GM18861 (cell line): ENCODE measurements at regions not wholly inside any gene's neighbourhood (a gene's known extent, or its start where the extent isn't known, plus 50 kb on each side); places are given as distances from the start of the nearest gene placed in this dataset.
"Not testable (repeated sequence)": the region's sequence is repeated elsewhere in the genome, so short reads cannot be mapped to it uniquely, and the experiment has no call there.

Source experiments
- ATAC-seq: cut with Tn5 transposase; IDR thresholded peaks from one replicate; pipeline ENCODE4 v1.9.1; 2021; ENCODE audit not compliant: unreplicated experiment

GRCh38 chr10:64771253-64772050 is 1250.3 kb downstream of the REEP3 start:
- no peak for ATAC-seq

- no peak for ATAC-seq
Observed at GRCh38 chr10:64773357-64773756, 1252.2 kb downstream of the REEP3 start.

GRCh38 chr10:64784451-64784850 is 1263.2 kb downstream of the REEP3 start:
- ATAC-seq = not testable (repeated sequence)

GRCh38 chr10:64785816-64786215 is 1264.6 kb downstream of the REEP3 start:
- ATAC-seq = no peak

GRCh38 chr10:64786989-64787388 is 1265.8 kb downstream of the REEP3 start:
- no peak for ATAC-seq

- ATAC-seq = no peak
Observed at GRCh38 chr10:64795847-64796246, 1274.6 kb downstream of the REEP3 start.

- no peak for ATAC-seq
Observed at GRCh38 chr10:64798297-64798696, 1277.1 kb downstream of the REEP3 start.

- ATAC-seq = not testable (repeated sequence)
Observed at GRCh38 chr10:64808233-64808632, 1287.0 kb downstream of the REEP3 start.

- ATAC-seq = not testable (repeated sequence)
Observed at GRCh38 chr10:64810046-64810445, 1288.8 kb downstream of the REEP3 start.

GRCh38 chr10:64813391-64813790 is 1292.2 kb downstream of the REEP3 start:
- ATAC-seq = no peak

- ATAC-seq = no peak
Observed at GRCh38 chr10:64814201-64814600, 1293.0 kb downstream of the REEP3 start.

GRCh38 chr10:64829888-64830412 is 1308.7 kb downstream of the REEP3 start:
- ATAC-seq = no peak

GRCh38 chr10:64830869-64831268 is 1309.7 kb downstream of the REEP3 start:
- no peak for ATAC-seq

- ATAC-seq = no peak
Observed at GRCh38 chr10:64840341-64840740, 1319.1 kb downstream of the REEP3 start.

- no peak for ATAC-seq
Observed at GRCh38 chr10:64846700-64847099, 1325.5 kb downstream of the REEP3 start.

- no peak for ATAC-seq
Observed at GRCh38 chr10:64855941-64856340, 1334.7 kb downstream of the REEP3 start.

- no peak for ATAC-seq
Observed at GRCh38 chr10:64859911-64860310, 1338.7 kb downstream of the REEP3 start.

- no peak for ATAC-seq
Observed at GRCh38 chr10:64863836-64864235, 1342.6 kb downstream of the REEP3 start.

- no peak for ATAC-seq
Observed at GRCh38 chr10:64867501-64867962, 1346.3 kb downstream of the REEP3 start.

- no peak for ATAC-seq
Observed at GRCh38 chr10:64873088-64873487, 1351.9 kb downstream of the REEP3 start.

- ATAC-seq = no peak
Observed at GRCh38 chr10:64873959-64874358, 1352.8 kb downstream of the REEP3 start.

GRCh38 chr10:64880546-64880945 is 1359.3 kb downstream of the REEP3 start:
- ATAC-seq = no peak

GRCh38 chr10:64881257-64881656 is 1360.1 kb downstream of the REEP3 start:
- no peak for ATAC-seq
